ENCODE measurements at regions not wholly inside any gene's neighbourhood (a gene's known extent, or its start where the extent isn't known, plus 50 kb on each side); places are given as distances from the start of the nearest gene placed in this dataset.

GRCh38 chr7:113424185-113424817 lies 305.9 kb upstream of the SMIM30 start:
- Histone ChIP-seq H3K9ac (ENCODE audit: control insufficient read depth, insufficient read depth, low read length) (no peak overlapping the region), H3K4me2 (ENCODE audit: control insufficient read depth, insufficient read depth) (no peak overlapping the region), H3K36me3 (ENCODE audit: control insufficient read depth in 2 of 2, insufficient read depth in 2 of 2, low read length in 1 of 2) (no peaks in the 10 kb centered on the region), H3K4me1 (ENCODE audit: control insufficient read depth, insufficient read depth, low read length) (no peaks in the 10 kb centered on the region), H3K9me3 (replicated peaks; ENCODE audit: control insufficient read depth, insufficient read depth, low read length) (no peaks in the 10 kb centered on the region), H2AFZ (ENCODE audit: control insufficient read depth, low read depth, low read length) (no peak overlapping the region), H3K27me3 (replicated peaks in 1 of 2; ENCODE audit: control insufficient read depth in 2 of 2, insufficient read depth in 2 of 2, low read length in 1 of 2) (no peaks in the 10 kb centered on the region), H3K4me3 (no peak overlapping the region), H3K79me2 (ENCODE audit: control insufficient read depth, insufficient read depth, low read length) (no peaks in the 10 kb centered on the region), H4K20me1 (ENCODE audit: control insufficient read depth, insufficient read depth) (no peaks in the 10 kb centered on the region), H3K27ac (ENCODE audit: control insufficient read depth, insufficient read depth) (no peak overlapping the region)
- intact Hi-C loops (cut with micrococcal nuclease; ENCODE audit: unreplicated experiment), result loop anchor here (5.0 kb wide), 3 partner anchors 273 to 1682 kb away; no protein-coding TSS in a partner anchor
- ChIA-PET RAD21 (ENCODE audit: unreplicated experiment) (interaction anchor here (1.2 kb wide), 1 partner anchor 410 kb away, joined by 3 read pairs; no protein-coding TSS in a partner anchor), POLR2A (no interaction called here), SMC1A (ENCODE audit: uncharacterized antibody, unreplicated experiment) (interaction anchor here (0.6 to 1.9 kb wide), 5 partner anchors 18 to 1617 kb away, joined by 3 to 7 read pairs (median 3); no protein-coding TSS in a partner anchor), CTCF (interaction anchor here (1.8 to 6.9 kb wide), 4 partner anchors 17 to 874 kb away, joined by 5 to 63 read pairs (median 34); no protein-coding TSS in a partner anchor)
- no peak for FAIRE-seq
- ATAC-seq, result no peak
- WGBS (ENCODE audit: insufficient coverage, insufficient replicate concordance, low lambda C conversion rate, missing lambda C conversion rate), result 30% methylated on average over 6 of the region's 6 CpGs
- BruUV-seq (replicated peaks), result no TSS peak
- no peak for DNase-seq (ENCODE audit: low read depth, low spot score)
- in situ Hi-C loops (cut with MboI), result loop anchor here (5.0 to 10.0 kb wide), 3 partner anchors 270 to 1680 kb away; no protein-coding TSS in a partner anchor
- no peak for TF ChIP-seq SMC3 (IDR thresholded peaks at IDR 0.05; ENCODE audit: borderline replicate concordance, low read length)
- TF ChIP-seq MEF2B (IDR thresholded peaks at IDR 0.05; ENCODE audit: partially characterized antibody, poor library complexity, severe bottlenecking), result no peak
- no peak for TF ChIP-seq EZH2 (IDR thresholded peaks at IDR 0.05; ENCODE audit: borderline replicate concordance, control insufficient read depth, low read depth, low read length)
- no peak for TF ChIP-seq REST (IDR thresholded peaks at IDR 0.05; ENCODE audit: low read depth, low read length)
- no peak for TF ChIP-seq CBX5 (IDR thresholded peaks at IDR 0.05; ENCODE audit: low read depth)
- TF ChIP-seq NBN (IDR thresholded peaks at IDR 0.05), result no peak
- TF ChIP-seq EED (IDR thresholded peaks at IDR 0.05; ENCODE audit: low read depth), result no peak
- TF ChIP-seq EP300 (IDR thresholded peaks at IDR 0.05; ENCODE audit: borderline replicate concordance in 1 of 2, control insufficient read depth in 1 of 2, low read depth in 2 of 2, low read length in 2 of 2), result no peak
- TF ChIP-seq MLLT1 (IDR thresholded peaks at IDR 0.05), result no peak
- no peak for TF ChIP-seq ZNF687 (IDR thresholded peaks at IDR 0.05)
- TF ChIP-seq TAF1 (IDR thresholded peaks at IDR 0.05; ENCODE audit: borderline replicate concordance, low read depth, low read length), result no peak
- no peak for TF ChIP-seq STAT1 (conservative IDR thresholded peaks at IDR 0.05)
- TF ChIP-seq RCOR1 (conservative IDR thresholded peaks at IDR 0.05; ENCODE audit: low read depth, low read length), result no peak
- TF ChIP-seq MAX (IDR thresholded peaks at IDR 0.05; ENCODE audit: low read depth, low read length), result no peak
